ENCODE measurements at regions not wholly inside any gene's neighbourhood (a gene's known extent, or its start where the extent isn't known, plus 50 kb on each side); places are given as distances from the start of the nearest gene placed in this dataset.
"Not testable (repeated sequence)": the region's sequence is repeated elsewhere in the genome, so short reads cannot be mapped to it uniquely, and the experiment has no call there.

GRCh38 chr12:60201891-60202290, 606.1 kb downstream of the SLC16A7 start:
- H3K9me3 ChIP-seq (replicated peaks; ENCODE audit: control insufficient read depth, low read depth, low read length) = no peaks in the 10 kb centered on the region
- no peak overlapping the region for H3K4me3 ChIP-seq (ENCODE audit: low read length)
- WGBS (ENCODE audit: insufficient coverage) = no CpG with 5 or more reads among the region's 4 CpGs
- no peaks in the 10 kb centered on the region for H3K4me1 ChIP-seq (ENCODE audit: control insufficient read depth, insufficient read depth, low read length)
- no peak for DNase-seq
- no peaks in the 10 kb centered on the region for H3K27me3 ChIP-seq (ENCODE audit: control insufficient read depth, insufficient read depth, low read length)
- no peak overlapping the region for H3K27ac ChIP-seq (ENCODE audit: low read length)
- H3K36me3 ChIP-seq (ENCODE audit: control insufficient read depth, insufficient read depth, low read length) = no peaks in the 10 kb centered on the region

- no peak overlapping the region for H3K27ac ChIP-seq (ENCODE audit: low read length)
- DNase-seq = peak; percentile 12
- H3K27me3 ChIP-seq (ENCODE audit: control insufficient read depth, insufficient read depth, low read length) = no peaks in the 10 kb centered on the region
- H3K4me3 ChIP-seq (ENCODE audit: low read length) = no peak overlapping the region
- H3K9me3 ChIP-seq (replicated peaks; ENCODE audit: control insufficient read depth, low read depth, low read length) = no peaks in the 10 kb centered on the region
- H3K36me3 ChIP-seq (ENCODE audit: control insufficient read depth, insufficient read depth, low read length) = no peaks in the 10 kb centered on the region
- WGBS (ENCODE audit: insufficient coverage) = no CpG with 5 or more reads among the region's 1 CpG
- no peaks in the 10 kb centered on the region for H3K4me1 ChIP-seq (ENCODE audit: control insufficient read depth, insufficient read depth, low read length)
These were observed 609.7 kb downstream of the SLC16A7 start for GRCh38 chr12:60205500-60205899.

GRCh38 chr12:60209521-60209920, 613.7 kb downstream of the SLC16A7 start:
- H3K4me3 ChIP-seq (ENCODE audit: low read length) = no peak overlapping the region
- H3K4me1 ChIP-seq (ENCODE audit: control insufficient read depth, insufficient read depth, low read length) = no peaks in the 10 kb centered on the region
- H3K9me3 ChIP-seq (replicated peaks; ENCODE audit: control insufficient read depth, low read depth, low read length) = no peaks in the 10 kb centered on the region
- H3K27me3 ChIP-seq (ENCODE audit: control insufficient read depth, insufficient read depth, low read length) = no peaks in the 10 kb centered on the region
- H3K36me3 ChIP-seq (ENCODE audit: control insufficient read depth, insufficient read depth, low read length) = no peaks in the 10 kb centered on the region
- no peak for DNase-seq
- no peak overlapping the region for H3K27ac ChIP-seq (ENCODE audit: low read length)

GRCh38 chr12:60209933-60210332, 614.1 kb downstream of the SLC16A7 start:
- no peak for DNase-seq
- WGBS (ENCODE audit: insufficient coverage) = no CpG with 5 or more reads among the region's 4 CpGs
- H3K4me3 ChIP-seq (ENCODE audit: low read length) = no peak overlapping the region
- no peaks in the 10 kb centered on the region for H3K9me3 ChIP-seq (replicated peaks; ENCODE audit: control insufficient read depth, low read depth, low read length)
- no peaks in the 10 kb centered on the region for H3K4me1 ChIP-seq (ENCODE audit: control insufficient read depth, insufficient read depth, low read length)
- H3K36me3 ChIP-seq (ENCODE audit: control insufficient read depth, insufficient read depth, low read length) = no peaks in the 10 kb centered on the region
- no peak overlapping the region for H3K27ac ChIP-seq (ENCODE audit: low read length)
- H3K27me3 ChIP-seq (ENCODE audit: control insufficient read depth, insufficient read depth, low read length) = no peaks in the 10 kb centered on the region

- Histone ChIP-seq H3K4me3 (ENCODE audit: low read length) (no peak overlapping the region), H3K4me1 (ENCODE audit: control insufficient read depth, insufficient read depth, low read length) (no peaks in the 10 kb centered on the region), H3K27ac (ENCODE audit: low read length) (no peak overlapping the region), H3K9me3 (replicated peaks; ENCODE audit: control insufficient read depth, low read depth, low read length) (no peaks in the 10 kb centered on the region), H3K27me3 (ENCODE audit: control insufficient read depth, insufficient read depth, low read length) (no peaks in the 10 kb centered on the region), H3K36me3 (ENCODE audit: control insufficient read depth, insufficient read depth, low read length) (no peaks in the 10 kb centered on the region)
- 80% methylated on average over 1 of the region's 5 CpGs for WGBS (ENCODE audit: insufficient coverage)
- DNase-seq = no peak
These were observed 614.9 kb downstream of the SLC16A7 start for GRCh38 chr12:60210756-60211155.

- DNase-seq = no peak
- H3K4me1 ChIP-seq (ENCODE audit: control insufficient read depth, insufficient read depth, low read length) = no peaks in the 10 kb centered on the region
- no peak overlapping the region for H3K4me3 ChIP-seq (ENCODE audit: low read length)
- H3K36me3 ChIP-seq (ENCODE audit: control insufficient read depth, insufficient read depth, low read length) = no peaks in the 10 kb centered on the region
- no CpG with 5 or more reads among the region's 1 CpG for WGBS (ENCODE audit: insufficient coverage)
- H3K9me3 ChIP-seq (replicated peaks; ENCODE audit: control insufficient read depth, low read depth, low read length) = no peaks in the 10 kb centered on the region
- H3K27me3 ChIP-seq (ENCODE audit: control insufficient read depth, insufficient read depth, low read length) = no peaks in the 10 kb centered on the region
- H3K27ac ChIP-seq (ENCODE audit: low read length) = no peak overlapping the region
These were observed 615.4 kb downstream of the SLC16A7 start for GRCh38 chr12:60211244-60211643.

GRCh38 chr12:60212159-60213000, 616.6 kb downstream of the SLC16A7 start:
- no peaks in the 10 kb centered on the region for H3K9me3 ChIP-seq (replicated peaks; ENCODE audit: control insufficient read depth, low read depth, low read length)
- no peak overlapping the region for H3K27ac ChIP-seq (ENCODE audit: low read length)

GRCh38 chr12:60213272-60213671, 617.4 kb downstream of the SLC16A7 start:
- H3K27ac ChIP-seq (ENCODE audit: low read length); DNase-seq; H3K4me3 ChIP-seq (ENCODE audit: low read length); H3K27me3 ChIP-seq (ENCODE audit: control insufficient read depth, insufficient read depth, low read length); H3K4me1 ChIP-seq (ENCODE audit: control insufficient read depth, insufficient read depth, low read length); H3K36me3 ChIP-seq (ENCODE audit: control insufficient read depth, insufficient read depth, low read length); H3K9me3 ChIP-seq (replicated peaks; ENCODE audit: control insufficient read depth, low read depth, low read length): not testable (repeated sequence)
- WGBS (ENCODE audit: insufficient coverage) = no CpG with 5 or more reads among the region's 3 CpGs

More at GRCh38 chr12:60212159-60213000, 616.6 kb downstream of the SLC16A7 start:
- H3K27me3 ChIP-seq (ENCODE audit: control insufficient read depth, insufficient read depth, low read length) = no peaks in the 10 kb centered on the region
- 60% methylated on average over 1 of the region's 3 CpGs for WGBS (ENCODE audit: insufficient coverage)
- H3K4me3 ChIP-seq (ENCODE audit: low read length) = no peak overlapping the region
- no peak for DNase-seq
- H3K36me3 ChIP-seq (ENCODE audit: control insufficient read depth, insufficient read depth, low read length) = no peaks in the 10 kb centered on the region
- no peaks in the 10 kb centered on the region for H3K4me1 ChIP-seq (ENCODE audit: control insufficient read depth, insufficient read depth, low read length)

GRCh38 chr12:60216226-60216625, 620.4 kb downstream of the SLC16A7 start:
- no peak for DNase-seq
- H3K27ac ChIP-seq (ENCODE audit: low read length) = no peak overlapping the region
- H3K27me3 ChIP-seq (ENCODE audit: control insufficient read depth, insufficient read depth, low read length) = no peaks in the 10 kb centered on the region
- H3K4me3 ChIP-seq (ENCODE audit: low read length) = no peak overlapping the region
- H3K4me1 ChIP-seq (ENCODE audit: control insufficient read depth, insufficient read depth, low read length) = no peaks in the 10 kb centered on the region
- no peaks in the 10 kb centered on the region for H3K9me3 ChIP-seq (replicated peaks; ENCODE audit: control insufficient read depth, low read depth, low read length)
- no peaks in the 10 kb centered on the region for H3K36me3 ChIP-seq (ENCODE audit: control insufficient read depth, insufficient read depth, low read length)
- no CpG with 5 or more reads among the region's 5 CpGs for WGBS (ENCODE audit: insufficient coverage)

- Histone ChIP-seq H3K4me3 (ENCODE audit: low read length) (no peak overlapping the region), H3K36me3 (ENCODE audit: control insufficient read depth, insufficient read depth, low read length) (no peaks in the 10 kb centered on the region), H3K27me3 (ENCODE audit: control insufficient read depth, insufficient read depth, low read length) (no peaks in the 10 kb centered on the region), H3K9me3 (replicated peaks; ENCODE audit: control insufficient read depth, low read depth, low read length) (no peaks in the 10 kb centered on the region), H3K27ac (ENCODE audit: low read length) (no peak overlapping the region), H3K4me1 (ENCODE audit: control insufficient read depth, insufficient read depth, low read length) (no peaks in the 10 kb centered on the region)
- no peak for DNase-seq
- whole genome bisulfite sequencing (ENCODE audit: insufficient coverage) = no CpG with 5 or more reads among the region's 4 CpGs
These were observed 627.4 kb downstream of the SLC16A7 start for GRCh38 chr12:60223242-60223641.

All from muscle of leg (tissue), 3 donors.